Erythroblast (primary cell): ENCODE measurements at regions not wholly inside any gene's neighbourhood (a gene's known extent, or its start where the extent isn't known, plus 50 kb on each side); places are given as distances from the start of the nearest gene placed in this dataset.

Experiments
- GATA1 ChIP-seq: IDR thresholded peaks from 2 replicates; pipeline ENCODE4 v1.6.1; 2011; ENCODE audit warnings: low read depth, mild to moderate bottlenecking, control low read depth, low read length, moderate library complexity
- POLR2A ChIP-seq: IDR thresholded peaks from 2 replicates; pipeline ENCODE4 v1.6.1; 2011; ENCODE audit warnings: mild to moderate bottlenecking, low read length

DNA sequence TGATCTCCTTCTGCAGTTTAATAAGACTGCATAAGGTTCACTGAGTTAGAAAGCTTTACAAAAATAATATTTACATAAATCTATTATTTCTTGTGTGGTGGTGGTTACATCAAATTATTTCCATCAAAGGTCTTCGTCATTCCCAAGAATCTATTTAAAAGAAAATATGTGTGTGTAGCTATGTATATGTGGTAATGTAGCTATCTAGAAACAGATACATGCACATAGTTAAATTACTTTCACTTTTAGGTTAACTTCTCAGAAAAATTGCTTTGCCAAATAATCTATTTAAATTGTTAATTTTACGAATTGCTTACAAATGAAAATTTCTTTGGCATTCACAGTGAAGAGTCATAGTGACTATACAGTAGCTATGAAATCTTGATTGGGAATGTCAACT is 633.2 kb downstream of the DMRTA1 start:
- no peak for TF ChIP-seq POLR2A
- TF ChIP-seq GATA1, result no peak
